ENCODE measurements at regions not wholly inside any gene's neighbourhood (a gene's known extent, or its start where the extent isn't known, plus 50 kb on each side); places are given as distances from the start of the nearest gene placed in this dataset.
"Not testable (repeated sequence)": the region's sequence is repeated elsewhere in the genome, so short reads cannot be mapped to it uniquely, and the experiment has no call there.

GRCh38 chr20:36082315-36082915 is 72.1 kb upstream of the EPB41L1 start:
- DNase-seq, result no peak

- not testable (repeated sequence) for DNase-seq
These were observed 71.3 kb upstream of the EPB41L1 start for GRCh38 chr20:36083200-36083599.

- DNase-seq, result no peak
These were observed 70.2 kb upstream of the EPB41L1 start for GRCh38 chr20:36084356-36084755.

- no peak for DNase-seq
These were observed 69.5 kb upstream of the EPB41L1 start for GRCh38 chr20:36084897-36085613.

- no peak for DNase-seq
These were observed 68.8 kb upstream of the EPB41L1 start for GRCh38 chr20:36085686-36086267.

GRCh38 chr20:36086767-36087166 is 67.8 kb upstream of the EPB41L1 start:
- no peak for DNase-seq

- no peak for DNase-seq
These were observed 64.3 kb upstream of the EPB41L1 start for GRCh38 chr20:36090223-36090622.

GRCh38 chr20:36091561-36092397 is 62.8 kb upstream of the EPB41L1 start:
- peak; percentile 70 for DNase-seq

GRCh38 chr20:36092398-36093024 is 62.0 kb upstream of the EPB41L1 start:
- DNase-seq, result no peak

GRCh38 chr20:36093025-36093803 is 61.3 kb upstream of the EPB41L1 start:
- peak; percentile 76 for DNase-seq

GRCh38 chr20:36093804-36094145 is 60.8 kb upstream of the EPB41L1 start:
- DNase-seq, result no peak

GRCh38 chr20:36094497-36094896 is 60.0 kb upstream of the EPB41L1 start:
- peak; percentile 39 for DNase-seq

- no peak for DNase-seq
These were observed 58.1 kb upstream of the EPB41L1 start for GRCh38 chr20:36096435-36096834.

- no peak for DNase-seq
These were observed 57.0 kb upstream of the EPB41L1 start for GRCh38 chr20:36097337-36098151.

- DNase-seq, result no peak
These were observed 56.2 kb upstream of the EPB41L1 start for GRCh38 chr20:36098364-36098763.

GRCh38 chr20:36099106-36099505 is 55.4 kb upstream of the EPB41L1 start:
- no peak for DNase-seq

- DNase-seq, result peak; percentile 35
These were observed 53.3 kb upstream of the EPB41L1 start for GRCh38 chr20:36101192-36101591.

GRCh38 chr20:36102306-36102705 is 52.2 kb upstream of the EPB41L1 start:
- no peak for DNase-seq

- DNase-seq, result peak; percentile 20
These were observed 51.5 kb upstream of the EPB41L1 start for GRCh38 chr20:36102809-36103596.

GRCh38 chr20:36104244-36104643 is 50.3 kb upstream of the EPB41L1 start:
- no peak for DNase-seq
